Muscle of back (tissue), 3 donors: ENCODE measurements at regions not wholly inside any gene's neighbourhood (a gene's known extent, or its start where the extent isn't known, plus 50 kb on each side); places are given as distances from the start of the nearest gene placed in this dataset.
"Not testable (repeated sequence)": the region's sequence is repeated elsewhere in the genome, so short reads cannot be mapped to it uniquely, and the experiment has no call there.

Experiments
- DNase-seq, 3 donors: peaks; one replicate each; pipeline versions ENCODE4 v3.0.0 to v3.0.0-alpha.2; 2013

- no peak for DNase-seq
These were observed 305.0 kb downstream of the TYW1 start for GRCh38 chr7:67301667-67302066.

- peak; percentile 99 to 100 (median 100) for DNase-seq
These were observed 305.7 kb downstream of the TYW1 start for GRCh38 chr7:67302113-67303039.

DNA sequence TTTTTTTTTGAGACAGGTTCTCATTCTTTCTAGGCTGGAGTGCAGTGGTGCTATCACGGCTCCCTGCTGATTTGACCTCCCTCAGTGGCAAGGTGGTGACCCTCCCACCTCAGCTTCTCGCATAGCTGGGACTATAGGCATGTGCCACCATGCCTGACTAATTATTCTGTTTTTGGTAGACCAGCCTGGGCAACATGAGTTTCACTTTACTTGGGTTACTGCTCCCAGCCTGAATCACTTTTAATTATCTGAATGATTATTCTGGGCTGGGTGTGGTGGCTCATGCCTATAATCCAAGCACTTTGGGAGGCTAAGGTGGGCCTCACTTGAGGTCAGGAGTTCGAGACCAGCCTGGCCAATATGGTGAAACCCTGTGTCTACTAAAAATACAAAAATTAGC is 308.2 kb downstream of the TYW1 start:
- DNase-seq = not testable (repeated sequence)

GRCh38 chr7:67306331-67306730 is 309.7 kb downstream of the TYW1 start:
- DNase-seq = no peak

GRCh38 chr7:67309764-67310549 is 313.3 kb downstream of the TYW1 start:
- no peak for DNase-seq

GRCh38 chr7:67311901-67312300 is 315.3 kb downstream of the TYW1 start:
- no peak for DNase-seq

- DNase-seq = no peak
These were observed 316.6 kb downstream of the TYW1 start for GRCh38 chr7:67313213-67313612.

DNA sequence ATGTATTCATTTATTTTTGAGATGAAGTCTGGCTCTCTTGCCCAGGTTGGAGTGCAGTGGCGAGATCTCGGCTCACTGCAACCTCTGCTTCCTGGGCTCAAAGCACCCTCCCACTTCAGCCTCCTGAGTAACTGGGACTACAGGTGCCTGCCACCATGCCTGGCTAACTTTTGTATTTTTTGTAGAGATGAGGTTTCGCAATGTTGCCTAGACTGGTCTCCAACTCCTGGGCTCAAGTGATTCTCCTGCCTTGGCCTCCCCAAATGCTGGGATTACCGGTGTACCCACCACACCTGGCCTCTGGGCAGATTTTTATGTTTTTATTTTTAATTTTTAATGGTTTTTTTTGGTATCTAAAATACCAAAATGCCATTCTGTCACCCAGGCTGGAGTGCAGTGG is 320.3 kb downstream of the TYW1 start:
- not testable (repeated sequence) for DNase-seq

DNA sequence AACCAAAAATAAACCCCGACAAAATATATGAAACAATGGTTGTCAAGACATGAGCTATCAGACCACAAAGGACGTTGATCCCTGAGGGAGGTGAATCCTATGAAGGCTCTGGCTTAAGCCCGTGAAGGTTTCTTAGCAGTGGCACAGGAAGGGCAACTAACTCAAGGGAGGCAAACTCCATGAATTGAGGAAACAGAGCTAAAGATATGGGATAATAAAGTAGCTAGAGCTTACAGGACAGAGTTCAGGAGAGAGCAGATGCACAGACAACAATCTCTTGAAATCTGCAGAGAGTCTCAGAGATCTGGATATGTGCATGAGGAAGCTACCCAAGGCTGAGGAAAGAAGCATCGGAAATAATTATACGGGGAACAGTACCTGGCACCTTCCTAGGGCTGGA is 331.6 kb downstream of the TYW1 start:
- DNase-seq = not testable (repeated sequence)

DNA sequence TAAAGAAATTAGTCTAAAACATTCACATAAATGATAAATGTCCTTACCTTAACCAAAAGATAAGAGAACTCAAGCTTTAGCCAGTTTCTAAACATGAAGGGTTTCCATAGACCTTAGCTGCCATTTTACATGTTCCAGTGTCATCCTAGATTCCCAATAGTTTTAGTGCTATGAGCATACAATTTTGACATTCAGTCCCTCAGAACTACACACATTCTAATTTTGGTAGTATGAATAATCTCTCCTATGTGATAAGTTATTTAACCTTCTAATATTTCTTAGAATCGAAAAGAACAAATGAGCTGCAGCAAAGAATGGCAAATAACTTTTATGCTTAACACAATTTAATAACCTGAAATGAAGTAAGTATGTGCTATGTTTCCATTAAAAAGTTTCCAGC is 338.5 kb downstream of the TYW1 start:
- DNase-seq = not testable (repeated sequence)

- DNase-seq = not testable (repeated sequence)
These were observed 339.0 kb downstream of the TYW1 start for GRCh38 chr7:67335663-67336062.

- not testable (repeated sequence) for DNase-seq
These were observed 341.9 kb downstream of the TYW1 start for GRCh38 chr7:67338545-67338944.

- DNase-seq = no peak
These were observed 344.6 kb downstream of the TYW1 start for GRCh38 chr7:67341153-67341768.

- DNase-seq = no peak
These were observed 346.5 kb downstream of the TYW1 start for GRCh38 chr7:67343114-67343513.

DNA sequence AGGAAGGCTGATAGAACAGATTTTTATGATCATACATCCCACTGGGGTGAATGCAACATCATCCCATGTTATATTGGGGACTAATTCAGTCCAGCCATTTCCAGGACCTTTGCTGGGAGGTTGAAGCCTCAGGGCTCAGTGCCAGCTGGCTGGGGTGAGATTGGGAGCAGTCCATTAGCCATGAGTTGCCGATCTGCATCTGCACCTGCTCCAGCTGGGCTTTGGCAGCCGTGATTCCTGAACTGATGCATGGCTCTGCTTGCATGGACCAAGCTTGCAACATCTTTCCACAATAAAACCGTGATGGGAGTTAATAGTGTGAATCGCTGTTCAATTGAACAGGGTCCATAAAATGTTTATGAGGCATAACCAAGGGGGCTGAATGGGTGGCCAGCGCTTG is 346.9 kb downstream of the TYW1 start:
- peak; percentile 52 to 76 (median 63) for DNase-seq

DNA sequence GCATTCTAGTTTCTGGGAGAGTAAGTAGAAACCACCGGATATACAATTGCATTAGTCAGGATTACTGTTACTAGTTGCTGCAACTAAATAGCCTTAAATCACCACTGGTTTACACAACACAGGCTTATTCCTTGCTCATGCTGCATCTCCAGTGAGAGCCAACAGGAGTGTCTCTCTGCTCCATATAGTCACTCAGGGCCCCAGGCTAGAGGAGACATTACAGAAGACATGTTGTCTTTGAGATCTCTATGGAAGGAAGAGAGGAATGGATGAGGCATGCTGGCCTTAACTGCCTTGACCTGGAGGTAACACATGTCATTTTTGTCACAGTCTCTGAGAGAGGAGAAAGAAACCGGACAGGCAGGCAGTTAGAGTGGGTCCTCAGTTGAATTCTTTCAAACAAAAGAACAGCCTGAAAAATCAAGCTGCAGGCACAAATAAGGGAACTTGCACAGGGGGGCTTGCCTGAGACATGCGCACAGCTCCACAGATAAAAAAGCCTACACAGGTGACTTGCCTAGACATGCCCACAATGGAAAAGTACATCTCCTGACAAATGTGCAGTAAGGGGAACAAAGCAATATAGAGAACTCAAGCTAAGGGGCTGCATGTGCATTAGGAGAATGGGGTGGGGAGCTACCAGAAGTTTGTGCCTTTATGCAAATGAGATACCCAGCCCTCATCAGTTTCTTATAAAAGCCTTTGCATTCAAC is 348.0 kb downstream of the TYW1 start:
- no peak for DNase-seq

GRCh38 chr7:67346126-67346525 is 349.5 kb downstream of the TYW1 start:
- DNase-seq = no peak

- DNase-seq = no peak
These were observed 350.2 kb downstream of the TYW1 start for GRCh38 chr7:67346876-67347275.

GRCh38 chr7:67348171-67348570 is 351.5 kb downstream of the TYW1 start:
- no peak for DNase-seq

GRCh38 chr7:67357653-67358052 is 361.0 kb downstream of the TYW1 start:
- not testable (repeated sequence) for DNase-seq

DNA sequence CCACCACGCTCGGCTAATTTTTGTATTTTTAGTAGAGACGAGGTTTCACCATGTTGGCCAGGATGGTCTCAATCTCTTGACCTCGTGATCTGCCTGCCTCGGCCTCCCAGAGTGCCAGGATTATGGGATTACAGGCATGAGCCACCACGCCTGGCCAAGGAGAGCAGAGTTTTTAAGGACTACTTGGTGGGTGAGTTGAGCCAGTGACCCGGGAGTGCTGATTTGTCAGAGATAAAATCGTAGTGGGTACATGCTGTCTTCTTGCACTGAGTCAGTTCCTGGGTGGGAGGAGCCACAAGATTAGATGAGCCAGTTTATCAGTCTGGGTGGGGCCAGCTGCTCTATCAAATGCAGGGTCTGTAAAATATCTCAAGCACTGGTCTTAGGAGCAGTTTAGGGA is 361.7 kb downstream of the TYW1 start:
- not testable (repeated sequence) for DNase-seq

GRCh38 chr7:67358738-67359137 is 362.1 kb downstream of the TYW1 start:
- not testable (repeated sequence) for DNase-seq
